H1 (cell line): ENCODE measurements at regions not wholly inside any gene's neighbourhood (a gene's known extent, or its start where the extent isn't known, plus 50 kb on each side); places are given as distances from the start of the nearest gene placed in this dataset.

Experiments used
- CTCF ChIA-PET: fragments of 300-600 bp; sonication (Branson Sonifier 250); formaldehyde crosslinking; loops from one replicate; lab custom pipeline; 2021; ENCODE audit not compliant: partially characterized antibody; lab: Charles Lee
- POLR2A ChIA-PET: fragments of 300-600 bp; sonication (Branson Sonifier 250); formaldehyde crosslinking; loops from one replicate; lab custom pipeline; 2021; ENCODE audit warnings: inconsistent platforms; ENCODE audit not compliant: partially characterized antibody; lab: Charles Lee
- DNase-seq, 2 experiments: peaks; one replicate each; pipeline versions ENCODE4 v3.0.0 to v3.0.0-alpha.2; 2010 to 2022; ENCODE audit warnings: low spot score in 2 of 2, low read depth in 1 of 2, mixed read lengths in 1 of 2
- FAIRE-seq: peaks from 2 replicates; lab custom pipeline; 2011; peaks lifted over from hg19 to GRCh38; lab: Jason Lieb, UNC
- H2AFZ ChIP-seq: 2 replicates; pipeline ENCODE4 v1.8.1; 2012; ENCODE audit warnings: low read length, inconsistent platforms
- H2AK5ac ChIP-seq: 2 replicates; pipeline ENCODE4 v1.6.1; 2013; ENCODE audit warnings: low read depth, low read length
- H2BK120ac ChIP-seq: replicated peaks from 2 replicates; pipeline ENCODE3; 2013; ENCODE audit warnings: low read depth, low read length, inconsistent platforms
- H2BK12ac ChIP-seq: 2 replicates; pipeline ENCODE4 v1.6.1; 2013; ENCODE audit warnings: low read depth, low read length
- H2BK15ac ChIP-seq: 2 replicates; pipeline ENCODE4 v1.6.1; 2013; ENCODE audit warnings: low read length
- H2BK20ac ChIP-seq: 2 replicates; pipeline ENCODE4 v1.6.1; 2013; ENCODE audit warnings: low read length
- H2BK5ac ChIP-seq: 2 replicates; pipeline ENCODE4 v1.6.1; 2013; ENCODE audit warnings: low read depth, low read length
- H3K14ac ChIP-seq: 2 replicates; pipeline ENCODE4 v1.6.1; 2013; ENCODE audit warnings: inconsistent platforms; ENCODE audit not compliant: insufficient read length
- H3K18ac ChIP-seq: 2 replicates; pipeline ENCODE4 v1.6.1; 2013; ENCODE audit warnings: low read length; ENCODE audit errors: extremely low read depth
- H3K23ac ChIP-seq: 2 replicates; pipeline ENCODE4 v1.6.1; 2013; ENCODE audit warnings: inconsistent platforms; ENCODE audit not compliant: insufficient read length
- H3K23me2 ChIP-seq: 2 replicates; pipeline ENCODE4 v1.6.1; 2013; ENCODE audit warnings: low read depth, low read length
- H3K27ac ChIP-seq: 2 replicates; pipeline ENCODE4 v1.6.1; 2011; ENCODE audit warnings: low read depth, low read length, inconsistent platforms
- H3K27me3 ChIP-seq, 4 experiments: replicated peaks in 1 of 4; 1 replicate in 1 of 4; 2 replicates in 3 of 4; pipeline versions ENCODE4 v1.6.1 to v1.8.1; 2011 to 2013; ENCODE audit warnings: low read length in 3 of 4, mild to moderate bottlenecking in 3 of 4, inconsistent platforms in 2 of 4, mixed read lengths in 2 of 4, moderate library complexity in 1 of 4; ENCODE audit not compliant: control insufficient read depth in 3 of 4, insufficient read depth in 3 of 4; ENCODE audit errors: extremely low read depth in 1 of 4
- H3K36me3 ChIP-seq, 4 experiments: 2 replicates each; pipeline versions ENCODE4 v1.6.1 to v1.8.1; 2011 to 2013; ENCODE audit warnings: mild to moderate bottlenecking in 4 of 4, low read length in 3 of 4, moderate library complexity in 2 of 4, control low read depth in 1 of 4, inconsistent platforms in 1 of 4; ENCODE audit not compliant: insufficient read depth in 4 of 4, control insufficient read depth in 2 of 4
- H3K4ac ChIP-seq: replicated peaks from 2 replicates; pipeline ENCODE3; 2013; ENCODE audit warnings: low read length, low read depth, mixed read lengths, inconsistent platforms; ENCODE audit not compliant: insufficient read length
- H3K4me1 ChIP-seq, 4 experiments: replicated peaks in 1 of 4; 1 replicate in 1 of 4; 2 replicates in 3 of 4; pipeline versions ENCODE4 v1.6.1 to v1.8.1; 2011 to 2013; ENCODE audit warnings: low read length in 3 of 4, inconsistent platforms in 2 of 4, mixed read lengths in 1 of 4; ENCODE audit not compliant: insufficient read depth in 4 of 4, control insufficient read depth in 3 of 4
- H3K4me2 ChIP-seq, 2 experiments: 2 replicates each; pipeline versions ENCODE4 v1.6.1 to v1.8.1; 2011 to 2013; ENCODE audit warnings: low read depth in 2 of 2, low read length in 2 of 2, control low read depth in 1 of 2, inconsistent platforms in 1 of 2, mild to moderate bottlenecking in 1 of 2; ENCODE audit not compliant: insufficient read depth in 1 of 2
- H3K4me3 ChIP-seq, 4 experiments: fragments of 200-600, 300-600 bp in 1 of 4; sonication (generic), shearing (Covaris generic), sonication (Bioruptor Twin) in 1 of 4; 2 replicates each; pipeline versions ENCODE4 v1.5.1 to v1.8.1; 2011 to 2016; ENCODE audit warnings: low read length in 4 of 4, low read depth in 3 of 4, control low read depth in 2 of 4, inconsistent platforms in 2 of 4, mild to moderate bottlenecking in 2 of 4, mixed read lengths in 1 of 4, moderate library complexity in 1 of 4; ENCODE audit not compliant: insufficient read depth in 2 of 4; ENCODE audit errors: extremely low read depth in 1 of 4
- H3K56ac ChIP-seq: replicated peaks from 2 replicates; pipeline ENCODE3; 2013; ENCODE audit warnings: low read depth, mild to moderate bottlenecking, mixed read lengths, low read length, inconsistent platforms; ENCODE audit not compliant: insufficient read length
- H3K79me1 ChIP-seq: 2 replicates; pipeline ENCODE4 v1.6.1; 2013; ENCODE audit warnings: low read depth, low read length, control low read depth
- H3K79me2 ChIP-seq, 2 experiments: 2 replicates each; pipeline versions ENCODE4 v1.6.1 to v1.8.1; 2012 to 2013; ENCODE audit warnings: low read length in 2 of 2, mild to moderate bottlenecking in 2 of 2, inconsistent platforms in 1 of 2; ENCODE audit not compliant: insufficient read depth in 2 of 2, control insufficient read depth in 1 of 2
- H3K9ac ChIP-seq, 4 experiments: replicated peaks in 1 of 4; 1 replicate in 1 of 4; 2 replicates in 3 of 4; pipeline versions ENCODE4 v1.6.1 to v1.8.1; 2011 to 2013; ENCODE audit warnings: low read depth in 3 of 4, low read length in 3 of 4, control low read depth in 2 of 4, mild to moderate bottlenecking in 2 of 4, moderate library complexity in 2 of 4, inconsistent platforms in 1 of 4; ENCODE audit errors: extremely low read depth in 1 of 4
- H3K9me3 ChIP-seq, 2 experiments: 2 replicates each; pipeline versions ENCODE4 v1.6.1 to v1.8.1; 2012 to 2013; ENCODE audit warnings: mild to moderate bottlenecking in 2 of 2, moderate library complexity in 2 of 2, control low read depth in 1 of 2, inconsistent platforms in 1 of 2, low read depth in 1 of 2, low read length in 1 of 2, mixed read lengths in 1 of 2; ENCODE audit not compliant: insufficient read depth in 2 of 2
- H4K20me1 ChIP-seq, 2 experiments: replicated peaks in 1 of 2; 2 replicates each; pipeline versions ENCODE3 to v1.8.1; 2011 to 2013; ENCODE audit warnings: inconsistent platforms in 2 of 2, low read length in 2 of 2, mild to moderate bottlenecking in 1 of 2; ENCODE audit not compliant: insufficient read depth in 2 of 2, control insufficient read depth in 1 of 2
- H4K5ac ChIP-seq: 2 replicates; pipeline ENCODE4 v1.6.1; 2013; ENCODE audit warnings: low read length, low read depth, mixed read lengths, inconsistent platforms; ENCODE audit not compliant: insufficient read length
- H4K8ac ChIP-seq: 2 replicates; pipeline ENCODE4 v1.8.0; 2013; ENCODE audit warnings: mild to moderate bottlenecking, moderate library complexity, low read length, inconsistent platforms; ENCODE audit not compliant: insufficient read depth; ENCODE audit errors: extremely low read depth
- H4K91ac ChIP-seq: replicated peaks from 2 replicates; pipeline ENCODE3; 2013; ENCODE audit warnings: low read length, mixed read lengths, inconsistent platforms; ENCODE audit not compliant: insufficient read length
- BRCA1 ChIP-seq: IDR thresholded peaks from 2 replicates; pipeline ENCODE4 v1.6.1; 2012; ENCODE audit warnings: low read depth, low read length, improper control_type of control experiment
- WGBS, 2 experiments: shearing (Covaris generic) in 1 of 2; methylation state at CpG; one replicate each; pipeline versions ENCODE4 v1.1.6 to v1.1.7; 2013 to 2015; ENCODE audit warnings: low lambda C conversion rate in 2 of 2, mixed read lengths in 2 of 2, inconsistent platforms in 1 of 2, low coverage in 1 of 2, missing lambda C conversion rate in 1 of 2; ENCODE audit not compliant: insufficient replicate concordance in 2 of 2, insufficient coverage in 1 of 2, insufficient read length in 1 of 2; ENCODE audit errors: extremely low coverage in 1 of 2, missing lambda C conversion rate in 1 of 2; 5-methylcytosine and 5-hydroxymethylcytosine counted together

- WGBS, 2 experiments = 96% methylated on average over 6 of the region's 6 CpGs; no CpG with 5 or more reads in 1 of the 2 experiments
- H3K56ac ChIP-seq = no peak overlapping the region
These were observed 130.3 kb downstream of the ADCYAP1 start for GRCh38 chr18:1034971-1035370.

More at GRCh38 chr18:1034971-1035370, 130.3 kb downstream of the ADCYAP1 start:
- Histone ChIP-seq H3K4me3 (no peak overlapping the region), H3K18ac (no peak overlapping the region), H3K27ac (no peak overlapping the region), H4K8ac (no peak overlapping the region), H2AFZ (no peak overlapping the region), H3K23ac (no peak overlapping the region), H3K36me3 (no peaks in the 10 kb centered on the region), H3K9me3 (peaks cover 0 to 3% of the 10 kb centered on the region in 2 experiments; a peak in 1 of 4 replicates), H3K4me1 (peaks cover 0 to 2% (median 0%) of the 10 kb centered on the region in 4 experiments; a peak in 1 of 7 replicates), H3K9ac (no peak overlapping the region), H3K4me2 (no peak overlapping the region), H3K27me3 (no peaks in the 10 kb centered on the region), H2BK120ac (no peak overlapping the region), H3K79me1 (no peaks in the 10 kb centered on the region), H4K91ac (no peak overlapping the region), H2BK5ac (no peak overlapping the region), H3K79me2 (no peaks in the 10 kb centered on the region; a peak in 1 of 4 replicates), H3K4ac (no peak overlapping the region), H4K20me1 (no peaks in the 10 kb centered on the region), H2AK5ac (no peak overlapping the region), H4K5ac (no peak overlapping the region), H2BK15ac (no peak overlapping the region), H3K14ac (no peak overlapping the region), H3K23me2 (no peaks in the 10 kb centered on the region), H2BK12ac (no peak overlapping the region), H2BK20ac (no peak overlapping the region)
- FAIRE-seq (no peak), DNase-seq (no peak)
- TF ChIP-seq BRCA1 = no peak
- ChIA-PET POLR2A (no interaction called here), CTCF (interaction anchor here (0.9 kb wide), 1 partner anchor 8 kb away, joined by 3 read pairs; no protein-coding TSS in a partner anchor)
